Fibroblast of lung (primary cell): ENCODE measurements at regions not wholly inside any gene's neighbourhood (a gene's known extent, or its start where the extent isn't known, plus 50 kb on each side); places are given as distances from the start of the nearest gene placed in this dataset.

ENCODE experiments used
- DNase-seq, 2 donors: peaks; one replicate each; pipeline versions ENCODE4 v3.0.0 to v3.0.0-alpha.2; 2010; ENCODE audit warnings: low read depth in 2 of 2
- H2AFZ ChIP-seq: 2 replicates; pipeline ENCODE4 v1.5.1; 2012; ENCODE audit warnings: low read length, control low read depth, inconsistent platforms
- H3K27ac ChIP-seq: 2 replicates; pipeline ENCODE4 v1.5.1; 2011; ENCODE audit warnings: low read length, control low read depth; ENCODE audit not compliant: insufficient read depth
- H3K27me3 ChIP-seq: 2 replicates; pipeline ENCODE4 v1.5.1; 2011; ENCODE audit warnings: mild to moderate bottlenecking, low read length; ENCODE audit not compliant: control insufficient read depth, insufficient read depth
- H3K36me3 ChIP-seq: 2 replicates; pipeline ENCODE4 v1.5.1; 2011; ENCODE audit warnings: low read length; ENCODE audit not compliant: control insufficient read depth, insufficient read depth
- H3K4me1 ChIP-seq: 2 replicates; pipeline ENCODE4 v1.5.1; 2011; ENCODE audit warnings: low read length; ENCODE audit not compliant: control insufficient read depth, insufficient read depth; ENCODE audit errors: extremely low read depth
- H3K4me2 ChIP-seq: 2 replicates; pipeline ENCODE4 v1.5.1; 2011; ENCODE audit warnings: low read length, control low read depth; ENCODE audit not compliant: insufficient read depth; ENCODE audit errors: extremely low read depth
- H3K4me3 ChIP-seq, 4 experiments: fragments of 200-600 bp in 1 of 4; sonication (generic) in 1 of 4; replicated peaks in 1 of 4; 2 replicates each; pipeline ENCODE4 v1.5.1; 2011 to 2016; ENCODE audit warnings: low read length in 4 of 4, low read depth in 3 of 4, mild to moderate bottlenecking in 3 of 4, control low read depth in 2 of 4, inconsistent platforms in 1 of 4, mixed read lengths in 1 of 4; ENCODE audit not compliant: insufficient read depth in 1 of 4; ENCODE audit errors: control extremely low read depth in 1 of 4
- H3K79me2 ChIP-seq: 2 replicates; pipeline ENCODE4 v1.5.1; 2012; ENCODE audit warnings: mild to moderate bottlenecking, low read length, inconsistent platforms; ENCODE audit not compliant: control insufficient read depth, insufficient read depth
- H3K9ac ChIP-seq: 2 replicates; pipeline ENCODE4 v1.5.1; 2011; ENCODE audit warnings: mild to moderate bottlenecking, low read length, control low read depth; ENCODE audit not compliant: insufficient read depth
- H3K9me3 ChIP-seq: 2 replicates; pipeline ENCODE4 v1.5.1; 2012; ENCODE audit warnings: low read depth, low read length; ENCODE audit not compliant: control insufficient read depth, insufficient read depth
- H4K20me1 ChIP-seq: 2 replicates; pipeline ENCODE4 v1.5.1; 2011; ENCODE audit warnings: low read length; ENCODE audit not compliant: control insufficient read depth, insufficient read depth; ENCODE audit errors: extremely low read depth
- CTCF ChIP-seq, 2 donors: IDR thresholded peaks in 1 of 2; conservative IDR thresholded peaks in 1 of 2; 1 replicate in 1 of 2; 2 replicates in 1 of 2; pipeline ENCODE4 v1.5.1; 2011 to 2012; ENCODE audit warnings: low read length in 2 of 2, control low read depth in 1 of 2, inconsistent platforms in 1 of 2, low read depth in 1 of 2, mild to moderate bottlenecking in 1 of 2
- EZH2 ChIP-seq: IDR thresholded peaks from 2 replicates; pipeline ENCODE4 v1.5.1; 2012; ENCODE audit warnings: low read length, control low read depth, mild to moderate bottlenecking; ENCODE audit errors: missing control alignments

DNA sequence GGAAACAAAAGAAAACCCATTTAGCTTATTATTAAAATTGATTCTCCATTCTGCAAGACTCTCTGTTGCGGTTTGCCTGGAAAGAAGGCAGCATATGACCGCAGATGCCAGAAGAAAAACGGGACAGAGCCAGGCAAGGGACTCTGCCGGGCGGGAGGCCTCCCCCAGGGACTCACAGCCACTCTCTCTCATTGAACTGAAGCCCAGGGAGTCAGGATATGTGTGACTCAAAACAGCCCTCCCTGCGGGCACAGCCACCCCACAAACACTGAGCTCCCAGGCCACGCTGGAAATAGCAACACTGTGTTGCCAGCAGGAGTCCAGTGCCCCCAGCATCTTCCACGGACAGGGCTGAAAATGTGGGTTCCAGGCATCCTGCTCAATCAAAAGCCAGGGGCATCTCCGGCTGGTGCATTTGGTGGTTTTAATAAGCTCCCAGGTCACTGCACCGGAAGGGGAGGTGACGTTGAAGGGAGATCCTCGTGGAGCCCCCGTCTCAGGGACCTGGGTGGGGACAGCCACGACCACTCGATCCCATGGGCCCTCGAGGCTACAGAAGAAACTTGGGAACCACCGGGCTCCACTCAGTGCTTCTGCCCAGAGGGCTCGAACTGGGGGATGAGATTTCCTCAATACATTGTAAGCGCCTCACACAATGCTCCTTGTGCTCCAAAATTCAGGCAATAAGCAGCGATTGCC lies 624.5 kb downstream of the TBC1D22A start:
- no peak overlapping the region for H3K27ac ChIP-seq
- DNase-seq, result no peak
- H4K20me1 ChIP-seq, result no peaks in the 10 kb centered on the region
- no peaks in the 10 kb centered on the region for H3K27me3 ChIP-seq
- no peaks in the 10 kb centered on the region for H3K9me3 ChIP-seq
- H3K79me2 ChIP-seq, result no peaks in the 10 kb centered on the region
- H3K4me1 ChIP-seq, result no peaks in the 10 kb centered on the region
- TF ChIP-seq CTCF (conservative IDR thresholded peaks at IDR 0.05 in 1 of 2, IDR thresholded peaks at IDR 0.05 in 1 of 2; ENCODE audit: low read depth in 1 of 2, low read length in 2 of 2) (no peak), EZH2 (no peak)
- H3K36me3 ChIP-seq, result no peaks in the 10 kb centered on the region
- H3K4me3 ChIP-seq, result no peak overlapping the region
- no peak overlapping the region for H3K9ac ChIP-seq
- H3K4me2 ChIP-seq, result no peak overlapping the region
- no peak overlapping the region for H2AFZ ChIP-seq

- TF ChIP-seq EZH2 (no peak), CTCF (conservative IDR thresholded peaks at IDR 0.05 in 1 of 2, IDR thresholded peaks at IDR 0.05 in 1 of 2; ENCODE audit: low read depth in 1 of 2, low read length in 2 of 2) (no peak)
- no peak for DNase-seq
- no peaks in the 10 kb centered on the region for H3K36me3 ChIP-seq
- H3K27me3 ChIP-seq, result no peaks in the 10 kb centered on the region
- no peaks in the 10 kb centered on the region for H3K4me1 ChIP-seq
- H4K20me1 ChIP-seq, result no peaks in the 10 kb centered on the region
- H3K27ac ChIP-seq, result no peak overlapping the region
- H2AFZ ChIP-seq, result no peak overlapping the region
- no peak overlapping the region for H3K4me2 ChIP-seq
- H3K9ac ChIP-seq, result no peak overlapping the region
- no peak overlapping the region for H3K4me3 ChIP-seq
- H3K79me2 ChIP-seq, result no peaks in the 10 kb centered on the region
- H3K9me3 ChIP-seq, result no peaks in the 10 kb centered on the region
Observed at GRCh38 chr22:47384977-47385376, 622.5 kb downstream of the TBC1D22A start.

GRCh38 chr22:47382164-47382890 lies 619.9 kb downstream of the TBC1D22A start:
- no peak overlapping the region for H2AFZ ChIP-seq
- H3K4me3 ChIP-seq, result no peak overlapping the region
- no peaks in the 10 kb centered on the region for H3K4me1 ChIP-seq
- no peak overlapping the region for H3K9ac ChIP-seq
- no peak overlapping the region for H3K4me2 ChIP-seq
- H3K27ac ChIP-seq, result no peak overlapping the region
- H3K9me3 ChIP-seq, result no peaks in the 10 kb centered on the region
- no peaks in the 10 kb centered on the region for H3K36me3 ChIP-seq
- H4K20me1 ChIP-seq, result no peaks in the 10 kb centered on the region
- TF ChIP-seq EZH2, result no peak
- TF ChIP-seq CTCF (conservative IDR thresholded peaks at IDR 0.05 in 1 of 2, IDR thresholded peaks at IDR 0.05 in 1 of 2; ENCODE audit: low read depth in 1 of 2, low read length in 2 of 2), result no peak
- H3K27me3 ChIP-seq, result no peaks in the 10 kb centered on the region
- H3K79me2 ChIP-seq, result no peaks in the 10 kb centered on the region
- no peak for DNase-seq
